ENCODE measurements at regions not wholly inside any gene's neighbourhood (a gene's known extent, or its start where the extent isn't known, plus 50 kb on each side); places are given as distances from the start of the nearest gene placed in this dataset.

DNA sequence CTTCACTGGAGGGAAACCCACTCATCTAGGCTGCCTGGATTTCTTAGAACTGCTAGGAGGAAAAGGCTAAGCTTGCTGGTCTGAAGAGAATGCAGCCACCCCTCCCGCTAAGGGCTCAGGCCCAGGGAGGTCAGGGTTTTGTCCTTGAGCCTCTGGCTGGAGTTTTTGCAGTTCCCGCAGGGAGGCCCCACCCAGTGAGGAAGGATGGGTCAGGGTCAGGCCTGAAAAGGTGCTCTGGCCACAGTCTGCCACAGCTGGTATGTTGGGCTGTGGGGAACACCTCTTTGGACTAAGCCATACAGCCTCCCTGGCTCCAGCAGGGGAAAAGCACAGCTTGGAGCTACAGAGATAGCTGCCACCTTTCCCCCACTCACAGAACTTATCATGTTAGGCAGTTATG lies 71.4 kb upstream of the PAPPA2 start:
- TF ChIP-seq NFIC (IDR thresholded peaks at IDR 0.05) (no peak), RAD21 (IDR thresholded peaks at IDR 0.05; ENCODE audit: low read depth) (no peak), EP300 (IDR thresholded peaks at IDR 0.05; ENCODE audit: borderline replicate concordance) (no peak), CEBPB (IDR thresholded peaks at IDR 0.05) (no peak), TAF1 (IDR thresholded peaks at IDR 0.05; ENCODE audit: low read depth) (no peak), YY1 (IDR thresholded peaks at IDR 0.05; ENCODE audit: low read depth) (no peak), ZBTB7A (IDR thresholded peaks at IDR 0.05; ENCODE audit: low read depth) (no peak), EGR1 (IDR thresholded peaks at IDR 0.05) (no peak), TEAD4 (IDR thresholded peaks at IDR 0.05) (no peak), TCF12 (IDR thresholded peaks at IDR 0.05; ENCODE audit: low read depth) (no peak)
- TF ChIP-seq, protein P1, sequence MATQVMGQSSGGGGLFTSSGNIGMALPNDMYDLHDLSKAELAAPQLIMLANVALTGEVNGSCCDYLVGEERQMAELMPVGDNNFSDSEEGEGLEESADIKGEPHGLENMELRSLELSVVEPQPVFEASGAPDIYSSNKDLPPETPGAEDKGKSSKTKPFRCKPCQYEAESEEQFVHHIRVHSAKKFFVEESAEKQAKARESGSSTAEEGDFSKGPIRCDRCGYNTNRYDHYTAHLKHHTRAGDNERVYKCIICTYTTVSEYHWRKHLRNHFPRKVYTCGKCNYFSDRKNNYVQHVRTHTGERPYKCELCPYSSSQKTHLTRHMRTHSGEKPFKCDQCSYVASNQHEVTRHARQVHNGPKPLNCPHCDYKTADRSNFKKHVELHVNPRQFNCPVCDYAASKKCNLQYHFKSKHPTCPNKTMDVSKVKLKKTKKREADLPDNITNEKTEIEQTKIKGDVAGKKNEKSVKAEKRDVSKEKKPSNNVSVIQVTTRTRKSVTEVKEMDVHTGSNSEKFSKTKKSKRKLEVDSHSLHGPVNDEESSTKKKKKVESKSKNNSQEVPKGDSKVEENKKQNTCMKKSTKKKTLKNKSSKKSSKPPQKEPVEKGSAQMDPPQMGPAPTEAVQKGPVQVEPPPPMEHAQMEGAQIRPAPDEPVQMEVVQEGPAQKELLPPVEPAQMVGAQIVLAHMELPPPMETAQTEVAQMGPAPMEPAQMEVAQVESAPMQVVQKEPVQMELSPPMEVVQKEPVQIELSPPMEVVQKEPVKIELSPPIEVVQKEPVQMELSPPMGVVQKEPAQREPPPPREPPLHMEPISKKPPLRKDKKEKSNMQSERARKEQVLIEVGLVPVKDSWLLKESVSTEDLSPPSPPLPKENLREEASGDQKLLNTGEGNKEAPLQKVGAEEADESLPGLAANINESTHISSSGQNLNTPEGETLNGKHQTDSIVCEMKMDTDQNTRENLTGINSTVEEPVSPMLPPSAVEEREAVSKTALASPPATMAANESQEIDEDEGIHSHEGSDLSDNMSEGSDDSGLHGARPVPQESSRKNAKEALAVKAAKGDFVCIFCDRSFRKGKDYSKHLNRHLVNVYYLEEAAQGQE (IDR thresholded peaks at IDR 0.05; ENCODE audit: low read depth): no peak
- TF ChIP-seq, protein P2, sequence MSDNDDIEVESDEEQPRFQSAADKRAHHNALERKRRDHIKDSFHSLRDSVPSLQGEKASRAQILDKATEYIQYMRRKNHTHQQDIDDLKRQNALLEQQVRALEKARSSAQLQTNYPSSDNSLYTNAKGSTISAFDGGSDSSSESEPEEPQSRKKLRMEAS (IDR thresholded peaks at IDR 0.05): no peak

All from Ishikawa (cell line).